ENCODE measurements at regions not wholly inside any gene's neighbourhood (a gene's known extent, or its start where the extent isn't known, plus 50 kb on each side); places are given as distances from the start of the nearest gene placed in this dataset.

DNA sequence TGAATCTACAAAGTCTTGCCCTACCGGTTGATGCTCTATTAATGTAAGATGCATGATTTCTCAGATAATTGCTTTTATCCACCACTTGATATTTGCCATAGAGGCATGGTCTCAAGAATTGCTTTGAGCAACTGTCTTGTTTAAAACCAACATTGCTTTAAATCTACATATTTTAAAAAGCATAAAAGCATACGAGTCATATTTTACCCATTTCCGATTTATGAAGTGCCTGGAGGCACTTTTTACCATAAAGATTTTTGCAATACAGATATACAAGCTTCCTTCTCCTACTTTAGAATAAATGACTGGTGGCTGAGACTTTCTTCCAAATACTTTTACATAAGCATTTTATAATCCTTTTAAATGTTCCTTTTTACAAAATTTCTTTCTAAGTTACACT lies 517.6 kb downstream of the TXNL1 start:
- Histone ChIP-seq H3K9me3 (replicated peaks; ENCODE audit: control insufficient read depth, insufficient read depth, low read depth, low read length) (no peaks in the 10 kb centered on the region), H3K79me2 (ENCODE audit: control insufficient read depth, insufficient read depth, low read length) (no peaks in the 10 kb centered on the region), H3K27ac (ENCODE audit: extremely low read depth, low read depth, low read length) (no peak overlapping the region), H3K27me3 (ENCODE audit: control insufficient read depth in 2 of 2, insufficient read depth in 2 of 2, low read length in 2 of 2) (no peaks in the 10 kb centered on the region), H3K9me1 (ENCODE audit: control insufficient read depth, insufficient read depth, low read length) (no peaks in the 10 kb centered on the region), H2AFZ (ENCODE audit: low read depth, low read length) (no peak overlapping the region), H3K36me3 (ENCODE audit: control insufficient read depth, insufficient read depth, low read length) (no peaks in the 10 kb centered on the region), H3K4me2 (ENCODE audit: insufficient read depth, low read length) (no peak overlapping the region), H4K20me1 (replicated peaks; ENCODE audit: control insufficient read depth, insufficient read depth, low read length) (no peaks in the 10 kb centered on the region), H3K4me3 (no peak overlapping the region), H3K9ac (ENCODE audit: insufficient read depth in 1 of 2, low read depth in 2 of 2, low read length in 2 of 2) (no peak overlapping the region), H3K4me1 (replicated peaks in 1 of 2; ENCODE audit: control insufficient read depth in 2 of 2, insufficient read depth in 2 of 2, low read length in 2 of 2) (no peaks in the 10 kb centered on the region)
- 0% methylated on average over 3 of the region's 3 CpGs for WGBS (ENCODE audit: insufficient coverage, low coverage, missing lambda C conversion rate)
- no peak for ATAC-seq
- POLR2A ChIA-PET = no interaction called here
- TF ChIP-seq, protein P1, sequence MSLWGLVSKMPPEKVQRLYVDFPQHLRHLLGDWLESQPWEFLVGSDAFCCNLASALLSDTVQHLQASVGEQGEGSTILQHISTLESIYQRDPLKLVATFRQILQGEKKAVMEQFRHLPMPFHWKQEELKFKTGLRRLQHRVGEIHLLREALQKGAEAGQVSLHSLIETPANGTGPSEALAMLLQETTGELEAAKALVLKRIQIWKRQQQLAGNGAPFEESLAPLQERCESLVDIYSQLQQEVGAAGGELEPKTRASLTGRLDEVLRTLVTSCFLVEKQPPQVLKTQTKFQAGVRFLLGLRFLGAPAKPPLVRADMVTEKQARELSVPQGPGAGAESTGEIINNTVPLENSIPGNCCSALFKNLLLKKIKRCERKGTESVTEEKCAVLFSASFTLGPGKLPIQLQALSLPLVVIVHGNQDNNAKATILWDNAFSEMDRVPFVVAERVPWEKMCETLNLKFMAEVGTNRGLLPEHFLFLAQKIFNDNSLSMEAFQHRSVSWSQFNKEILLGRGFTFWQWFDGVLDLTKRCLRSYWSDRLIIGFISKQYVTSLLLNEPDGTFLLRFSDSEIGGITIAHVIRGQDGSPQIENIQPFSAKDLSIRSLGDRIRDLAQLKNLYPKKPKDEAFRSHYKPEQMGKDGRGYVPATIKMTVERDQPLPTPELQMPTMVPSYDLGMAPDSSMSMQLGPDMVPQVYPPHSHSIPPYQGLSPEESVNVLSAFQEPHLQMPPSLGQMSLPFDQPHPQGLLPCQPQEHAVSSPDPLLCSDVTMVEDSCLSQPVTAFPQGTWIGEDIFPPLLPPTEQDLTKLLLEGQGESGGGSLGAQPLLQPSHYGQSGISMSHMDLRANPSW (CRISPR knock-in tag; IDR thresholded peaks at IDR 0.05) = no peak
- TF ChIP-seq PHF8 (IDR thresholded peaks at IDR 0.05; ENCODE audit: borderline replicate concordance, low read length) = no peak
- no peak for TF ChIP-seq THRAP3 (IDR thresholded peaks at IDR 0.05; ENCODE audit: borderline replicate concordance)
- TF ChIP-seq, protein P2, sequence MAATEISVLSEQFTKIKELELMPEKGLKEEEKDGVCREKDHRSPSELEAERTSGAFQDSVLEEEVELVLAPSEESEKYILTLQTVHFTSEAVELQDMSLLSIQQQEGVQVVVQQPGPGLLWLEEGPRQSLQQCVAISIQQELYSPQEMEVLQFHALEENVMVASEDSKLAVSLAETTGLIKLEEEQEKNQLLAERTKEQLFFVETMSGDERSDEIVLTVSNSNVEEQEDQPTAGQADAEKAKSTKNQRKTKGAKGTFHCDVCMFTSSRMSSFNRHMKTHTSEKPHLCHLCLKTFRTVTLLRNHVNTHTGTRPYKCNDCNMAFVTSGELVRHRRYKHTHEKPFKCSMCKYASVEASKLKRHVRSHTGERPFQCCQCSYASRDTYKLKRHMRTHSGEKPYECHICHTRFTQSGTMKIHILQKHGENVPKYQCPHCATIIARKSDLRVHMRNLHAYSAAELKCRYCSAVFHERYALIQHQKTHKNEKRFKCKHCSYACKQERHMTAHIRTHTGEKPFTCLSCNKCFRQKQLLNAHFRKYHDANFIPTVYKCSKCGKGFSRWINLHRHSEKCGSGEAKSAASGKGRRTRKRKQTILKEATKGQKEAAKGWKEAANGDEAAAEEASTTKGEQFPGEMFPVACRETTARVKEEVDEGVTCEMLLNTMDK (IDR thresholded peaks at IDR 0.05; ENCODE audit: borderline replicate concordance, insufficient read depth, low read depth, low read length, poor library complexity, severe bottlenecking) = no peak
- no peak for TF ChIP-seq MCM2 (IDR thresholded peaks at IDR 0.05; ENCODE audit: low read depth)
- no peak for TF ChIP-seq ZBTB8A (IDR thresholded peaks at IDR 0.05; ENCODE audit: partially characterized antibody)
- no peak for DNase-seq (ENCODE audit: extremely low read depth in 1 of 4, low spot score in 3 of 4)
- in situ Hi-C loops (cut with MboI) = no loop called here
- FAIRE-seq = no peak
- CTCF ChIA-PET (ENCODE audit: low intra/inter-chr PET ratio) = no interaction called here
- no TSS peak for BruUV-seq (replicated peaks)
- intact Hi-C loops (cut with micrococcal nuclease) = no loop called here
